NCI-H2196 treated with DMSO at 0.1 percent for 48 hours (cell line): ENCODE measurements at regions not wholly inside any gene's neighbourhood (a gene's known extent, or its start where the extent isn't known, plus 50 kb on each side); places are given as distances from the start of the nearest gene placed in this dataset.

Experiments
- DNase-seq: peaks from one replicate; lab custom pipeline; 2025; ENCODE audit not compliant: unreplicated experiment; lab: John Stamatoyannopoulos, UW

GRCh38 chr6:88386167-88386566 is 220.0 kb upstream of the CNR1 start:
- DNase-seq: no peak

DNA sequence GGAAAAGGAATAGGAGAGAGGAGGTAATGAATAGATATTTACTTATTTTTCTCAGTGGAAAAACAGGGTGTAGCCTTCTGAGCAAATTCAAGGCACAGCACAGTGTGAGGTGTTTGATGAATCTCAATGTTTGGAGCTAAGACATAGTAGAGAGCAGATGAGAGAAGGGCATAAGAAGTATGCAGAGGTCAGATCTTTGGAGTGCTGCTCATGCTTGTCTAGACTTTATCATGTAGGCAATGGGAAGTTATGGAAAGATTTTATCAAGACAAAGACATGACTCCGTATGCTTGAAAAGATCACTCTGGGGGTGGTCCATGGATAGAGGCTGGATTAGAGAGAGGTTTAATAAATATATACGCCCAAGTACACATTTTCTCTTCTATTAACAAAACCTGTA is 217.0 kb upstream of the CNR1 start:
- DNase-seq: no peak

DNA sequence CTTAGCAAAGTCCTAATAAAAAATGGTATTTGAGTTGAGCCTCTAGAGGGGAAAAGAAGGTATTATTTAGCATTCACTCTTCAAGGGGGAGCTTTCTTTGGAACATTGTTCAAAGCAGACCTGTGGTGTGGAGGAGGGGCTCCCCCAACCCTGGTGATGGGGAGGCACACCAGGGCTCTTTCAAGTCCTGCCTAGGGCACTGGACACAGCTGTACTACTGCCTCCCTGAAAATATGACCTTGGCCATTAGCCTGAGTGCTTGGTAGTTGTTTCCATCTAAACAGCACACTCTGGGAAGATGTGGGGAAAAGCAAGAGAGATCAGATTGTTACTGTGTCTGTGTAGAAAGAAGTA is 215.1 kb upstream of the CNR1 start:
- no peak for DNase-seq

GRCh38 chr6:88380618-88381288 is 214.6 kb upstream of the CNR1 start:
- DNase-seq: no peak

DNA sequence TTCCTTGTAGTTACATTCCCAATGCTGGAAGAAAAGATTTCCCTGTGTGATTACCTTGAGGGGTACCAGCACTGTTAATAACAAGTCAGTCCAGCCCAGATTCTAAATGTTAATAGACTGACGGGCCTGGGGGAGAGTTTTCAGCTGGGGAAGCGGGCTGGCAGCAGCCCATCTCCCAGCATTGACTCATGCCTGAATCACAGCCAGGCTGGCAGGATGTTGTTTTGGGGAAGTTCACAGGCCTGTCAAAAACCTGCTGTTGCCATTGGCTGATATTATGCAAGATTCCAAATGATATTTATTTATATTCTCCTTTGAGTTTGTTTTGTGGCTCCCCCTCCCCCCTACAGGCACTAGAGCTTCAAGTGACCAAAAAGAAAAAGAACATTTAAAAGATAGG is 213.9 kb upstream of the CNR1 start:
- DNase-seq: no peak

GRCh38 chr6:88378639-88379038 is 212.5 kb upstream of the CNR1 start:
- DNase-seq: no peak

DNA sequence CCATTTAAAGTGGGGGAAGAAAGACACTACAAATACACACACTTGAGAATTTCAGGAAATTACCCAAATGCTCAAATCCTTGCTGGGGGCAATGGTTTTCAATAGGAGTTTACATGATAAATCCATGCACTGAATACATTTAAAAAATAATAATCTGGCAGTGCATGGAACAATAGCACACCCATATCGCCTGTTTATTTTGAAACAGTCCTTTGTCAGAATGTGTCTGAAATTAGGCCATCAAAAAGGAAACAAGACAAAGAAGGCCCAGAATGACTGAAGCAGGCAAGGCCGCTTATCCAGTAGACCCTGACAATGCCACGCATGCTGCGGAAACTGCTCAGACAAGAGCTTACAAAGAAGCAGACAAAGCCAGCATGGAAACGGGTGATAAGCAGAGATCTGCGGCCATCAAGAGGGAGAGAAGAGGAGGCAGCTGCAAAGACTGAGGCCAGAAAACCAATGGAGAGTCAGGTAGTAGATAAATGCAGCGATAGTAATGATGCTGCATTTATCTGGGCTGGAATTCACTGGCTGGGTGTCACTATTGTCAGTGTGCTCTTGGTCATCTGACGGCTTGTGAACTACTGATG is 211.9 kb upstream of the CNR1 start:
- no peak for DNase-seq

GRCh38 chr6:88376768-88377387 is 210.7 kb upstream of the CNR1 start:
- DNase-seq: no peak

GRCh38 chr6:88376197-88376596 is 210.1 kb upstream of the CNR1 start:
- no peak for DNase-seq

GRCh38 chr6:88374553-88374952 is 208.4 kb upstream of the CNR1 start:
- DNase-seq: peak; percentile 27

DNA sequence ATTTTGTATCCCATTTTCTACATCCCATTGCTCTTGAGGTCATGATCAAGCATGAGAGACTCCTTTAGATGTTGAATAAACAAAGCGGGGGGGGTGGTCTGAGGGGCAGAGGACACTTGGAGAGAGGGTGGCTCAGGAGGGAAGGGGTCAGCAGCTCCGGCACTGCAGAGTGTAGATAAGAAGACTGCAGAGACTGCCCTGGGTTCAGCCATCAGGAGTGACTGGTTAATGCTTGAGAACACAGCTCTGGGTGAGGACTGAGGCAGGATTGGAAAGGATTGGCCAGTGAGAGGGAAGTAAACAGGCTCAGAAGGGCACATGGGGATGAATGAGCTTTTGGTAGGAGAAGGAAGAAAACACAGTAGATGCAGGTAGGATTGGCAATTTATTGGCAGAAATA is 205.3 kb upstream of the CNR1 start:
- DNase-seq: no peak

DNA sequence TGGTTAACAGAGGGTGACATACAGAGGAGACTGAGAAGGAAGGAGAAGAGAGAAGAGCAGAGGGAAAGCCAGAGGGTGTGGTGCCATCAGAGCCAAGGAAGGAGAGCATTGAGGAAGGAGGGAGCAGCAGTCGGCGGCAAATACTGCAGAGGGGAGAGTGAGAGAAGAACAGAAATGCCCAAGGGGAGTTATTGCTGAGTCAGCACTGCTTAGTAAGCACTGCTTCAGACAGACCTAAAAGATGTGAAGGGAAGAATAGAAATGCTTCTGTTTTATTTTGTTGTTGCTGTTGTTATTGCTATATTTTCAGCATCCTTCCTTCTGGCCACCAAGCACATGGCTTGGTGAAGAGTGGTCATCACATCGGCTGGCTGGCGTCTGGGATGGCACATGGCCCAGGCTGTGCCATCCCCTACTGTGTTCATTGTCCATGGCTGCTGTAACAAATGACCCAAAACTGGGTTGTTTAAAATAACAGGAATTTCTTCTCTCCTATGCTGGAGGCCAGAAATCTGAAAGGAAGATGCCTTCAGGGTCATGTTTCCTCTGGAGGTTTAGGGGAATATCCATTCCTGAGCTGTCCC is 204.1 kb upstream of the CNR1 start:
- no peak for DNase-seq

DNA sequence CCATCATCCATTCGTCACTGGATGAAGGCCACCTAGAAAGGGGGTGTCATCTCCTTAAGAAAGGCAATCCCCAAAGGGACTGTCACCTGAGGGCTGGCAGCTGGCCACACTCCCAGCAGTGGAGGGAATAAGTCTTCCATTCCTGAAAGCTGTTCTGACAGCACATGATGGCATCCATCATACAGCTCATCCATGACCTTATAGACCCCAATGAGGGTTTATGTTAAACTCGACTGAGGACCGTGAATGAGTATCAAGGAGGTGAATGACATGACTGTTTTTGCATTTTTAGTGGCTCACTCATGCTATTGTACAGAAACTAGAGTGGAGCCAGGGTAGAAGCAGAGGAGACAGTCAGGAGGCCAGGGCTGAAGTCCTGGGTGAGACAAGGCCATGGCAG is 203.1 kb upstream of the CNR1 start:
- DNase-seq: no peak

- DNase-seq: no peak
Observed at GRCh38 chr6:88368071-88368787, 202.1 kb upstream of the CNR1 start.

DNA sequence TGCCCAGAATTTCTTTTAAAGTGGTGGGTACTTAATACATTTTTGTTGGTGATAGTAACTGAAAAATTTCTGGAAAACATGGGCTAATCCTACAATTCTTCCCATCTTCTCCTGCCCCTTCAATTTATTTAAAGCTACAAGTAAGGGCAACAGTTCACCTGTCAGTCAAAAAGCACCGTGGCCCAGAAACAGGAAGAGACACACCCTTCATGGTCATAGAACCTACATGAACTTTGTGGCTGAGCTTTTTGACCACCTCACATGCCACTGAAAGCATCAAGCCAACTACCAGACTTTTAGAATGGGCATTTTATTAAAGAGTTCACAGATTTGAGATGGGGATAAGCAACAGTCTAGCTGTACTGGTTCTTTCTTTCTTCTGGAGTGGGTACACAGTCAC is 201.1 kb upstream of the CNR1 start:
- DNase-seq: no peak

- DNase-seq: no peak
Observed at GRCh38 chr6:88366672-88367071, 200.5 kb upstream of the CNR1 start.

GRCh38 chr6:88365656-88366055 is 199.5 kb upstream of the CNR1 start:
- no peak for DNase-seq

GRCh38 chr6:88365230-88365629 is 199.1 kb upstream of the CNR1 start:
- DNase-seq: no peak

GRCh38 chr6:88361754-88362153 is 195.6 kb upstream of the CNR1 start:
- no peak for DNase-seq

- no peak for DNase-seq
Observed at GRCh38 chr6:88361298-88361697, 195.2 kb upstream of the CNR1 start.

DNA sequence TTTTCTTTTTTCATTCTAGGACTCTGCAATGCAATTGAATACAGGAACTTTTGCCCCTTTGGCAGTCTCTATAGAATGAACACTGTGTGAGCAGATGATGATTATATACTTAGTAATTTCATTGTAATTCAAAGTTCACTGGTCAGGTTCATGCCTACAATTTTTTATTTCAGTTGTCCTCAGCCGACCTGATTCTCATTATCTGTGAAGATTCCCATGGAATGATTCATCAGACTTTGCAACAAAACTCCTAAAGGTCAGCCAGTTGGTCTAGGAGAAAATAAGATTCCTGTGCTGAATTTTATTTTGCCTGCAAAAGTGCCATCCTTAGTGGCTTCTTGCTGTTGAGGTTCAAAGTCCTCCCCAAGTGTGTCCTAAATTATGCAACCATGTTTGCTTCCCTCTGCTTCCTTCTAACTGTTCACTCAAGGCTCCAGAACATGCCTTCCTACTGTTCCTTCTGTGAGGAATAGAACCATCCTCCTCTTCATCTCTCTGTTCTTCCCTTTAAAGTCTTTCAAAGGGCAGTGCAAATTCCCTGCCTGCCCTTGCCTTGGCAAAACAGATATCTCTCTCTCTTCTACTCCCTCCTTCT is 194.2 kb upstream of the CNR1 start:
- no peak for DNase-seq
